CD4-positive, alpha-beta T cell (primary cell): ENCODE measurements at regions not wholly inside any gene's neighbourhood (a gene's known extent, or its start where the extent isn't known, plus 50 kb on each side); places are given as distances from the start of the nearest gene placed in this dataset.

ENCODE experiments used
- ATAC-seq: fragments of 200-7000 bp; cut with Tn5 transposase; one replicate; pipeline ENCODE4 v1.10.0; 2022; ENCODE audit warnings: mild to moderate bottlenecking; ENCODE audit not compliant: poor library complexity
- CTCF ChIA-PET: fragments of 350-600 bp; sonication (Branson Sonifier 250); formaldehyde crosslinking; loops from one replicate; lab custom pipeline; 2021; ENCODE audit warnings: antibody characterized with exemption, inconsistent platforms; lab: Charles Lee
- POLR2A ChIA-PET: fragments of 350-600 bp; sonication (Branson Sonifier 250); formaldehyde crosslinking; loops from one replicate; lab custom pipeline; 2021; ENCODE audit warnings: antibody characterized with exemption, inconsistent platforms; lab: Charles Lee
- DNase-seq, 14 experiments: peaks; one replicate each; pipeline ENCODE4 v3.0.0-alpha.2; 2013 to 2020; ENCODE audit warnings: mixed read lengths in 2 of 14
- H3K27ac ChIP-seq, 2 donors: one replicate each; pipeline versions ENCODE4 v1.5.1 to v1.7.0; 2013; ENCODE audit warnings: low read length in 2 of 2, low read depth in 1 of 2, mild to moderate bottlenecking in 1 of 2
- H3K27me3 ChIP-seq, 2 experiments: 1 replicate in 1 of 2; 2 replicates in 1 of 2; pipeline versions ENCODE4 v1.6.1 to v1.7.0; 2013; ENCODE audit warnings: low read length in 2 of 2, control low read depth in 1 of 2, mild to moderate bottlenecking in 1 of 2, moderate library complexity in 1 of 2; ENCODE audit not compliant: insufficient read depth in 2 of 2, control insufficient read depth in 1 of 2
- H3K36me3 ChIP-seq: one replicate; pipeline ENCODE4 v1.6.1; 2013; ENCODE audit warnings: low read length, control low read depth; ENCODE audit not compliant: insufficient read depth
- H3K4me1 ChIP-seq: one replicate; pipeline ENCODE4 v1.6.1; 2013; ENCODE audit warnings: low read length, control low read depth; ENCODE audit not compliant: insufficient read depth
- H3K4me3 ChIP-seq: one replicate; pipeline ENCODE4 v1.5.1; 2013; ENCODE audit warnings: mild to moderate bottlenecking, low read length, moderate library complexity
- H3K9me3 ChIP-seq, 2 experiments: 1 replicate in 1 of 2; 2 replicates in 1 of 2; pipeline versions ENCODE4 v1.6.1 to v1.7.0; 2013; ENCODE audit warnings: low read length in 2 of 2, mild to moderate bottlenecking in 2 of 2, control low read depth in 1 of 2, moderate library complexity in 1 of 2; ENCODE audit not compliant: control insufficient read depth in 1 of 2, insufficient read depth in 1 of 2
- H3K27ac Mint-ChIP-seq: one replicate; pipeline ENCODE4 v1.8.0; 2020; ENCODE audit warnings: mixed read lengths
- H3K27me3 Mint-ChIP-seq: one replicate; pipeline ENCODE4 v1.8.0; 2021; ENCODE audit warnings: mixed read lengths
- H3K36me3 Mint-ChIP-seq: one replicate; pipeline ENCODE4 v1.8.0; 2021; ENCODE audit warnings: low read depth, mixed read lengths
- H3K4me1 Mint-ChIP-seq: one replicate; pipeline ENCODE4 v1.8.0; 2021; ENCODE audit warnings: low read depth, mixed read lengths
- H3K4me3 Mint-ChIP-seq: one replicate; pipeline ENCODE4 v1.8.0; 2020; ENCODE audit warnings: mild to moderate bottlenecking, mixed read lengths
- H3K9me3 Mint-ChIP-seq: one replicate; pipeline ENCODE4 v1.8.0; 2020; ENCODE audit warnings: mixed read lengths
- intact Hi-C, 2 experiments: fragments of 100-400 bp; cut with DNase I in 1 of 2; cut with micrococcal nuclease in 1 of 2; formaldehyde crosslinking; loops; one replicate each; pipeline versions ENCODE4 v1.15.1 to v1.9.0; 2023 to 2025; cut with DNase I, micrococcal nuclease
- TF ChIP-seq, protein P1 (sequence below): fragments of 200-600 bp; IDR thresholded peaks from one replicate; pipeline ENCODE4 v1.8.0; 2022; ENCODE audit warnings: antibody characterized with exemption, mild to moderate bottlenecking

DNA sequence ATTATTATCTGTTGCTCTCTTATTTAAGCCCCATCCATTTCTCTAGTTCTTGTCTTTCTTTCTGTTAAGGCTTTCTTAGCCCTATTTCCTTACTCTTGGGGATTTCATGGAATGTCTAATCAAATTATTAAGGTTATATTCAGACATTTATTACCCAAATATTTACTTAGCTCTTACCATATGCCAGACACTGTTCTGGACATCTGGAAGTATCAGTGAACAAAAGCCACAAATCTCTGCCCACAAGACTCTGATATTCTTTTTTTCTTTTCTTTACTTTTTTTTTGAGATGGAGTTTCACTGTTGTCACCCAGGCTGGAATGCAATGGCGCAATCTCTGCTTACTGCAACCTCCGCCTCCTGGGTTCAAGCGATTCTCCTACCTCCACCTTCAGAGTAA is 74.3 kb upstream of the NBL1 start:
- no peaks in the 10 kb centered on the region for H3K4me1 Mint-ChIP-seq
- intact Hi-C loops = no loop called here
- H3K4me3 Mint-ChIP-seq = no peak overlapping the region
- H3K9me3 ChIP-seq = peaks cover 0 to 5% of the 10 kb centered on the region in 2 experiments
- H3K9me3 Mint-ChIP-seq = no peaks in the 10 kb centered on the region
- H3K4me1 ChIP-seq = no peaks in the 10 kb centered on the region
- H3K27me3 Mint-ChIP-seq = no peaks in the 10 kb centered on the region
- no peak for DNase-seq
- H3K27ac Mint-ChIP-seq = no peak overlapping the region
- ChIA-PET POLR2A (no interaction called here), CTCF (no interaction called here)
- TF ChIP-seq, protein P1, sequence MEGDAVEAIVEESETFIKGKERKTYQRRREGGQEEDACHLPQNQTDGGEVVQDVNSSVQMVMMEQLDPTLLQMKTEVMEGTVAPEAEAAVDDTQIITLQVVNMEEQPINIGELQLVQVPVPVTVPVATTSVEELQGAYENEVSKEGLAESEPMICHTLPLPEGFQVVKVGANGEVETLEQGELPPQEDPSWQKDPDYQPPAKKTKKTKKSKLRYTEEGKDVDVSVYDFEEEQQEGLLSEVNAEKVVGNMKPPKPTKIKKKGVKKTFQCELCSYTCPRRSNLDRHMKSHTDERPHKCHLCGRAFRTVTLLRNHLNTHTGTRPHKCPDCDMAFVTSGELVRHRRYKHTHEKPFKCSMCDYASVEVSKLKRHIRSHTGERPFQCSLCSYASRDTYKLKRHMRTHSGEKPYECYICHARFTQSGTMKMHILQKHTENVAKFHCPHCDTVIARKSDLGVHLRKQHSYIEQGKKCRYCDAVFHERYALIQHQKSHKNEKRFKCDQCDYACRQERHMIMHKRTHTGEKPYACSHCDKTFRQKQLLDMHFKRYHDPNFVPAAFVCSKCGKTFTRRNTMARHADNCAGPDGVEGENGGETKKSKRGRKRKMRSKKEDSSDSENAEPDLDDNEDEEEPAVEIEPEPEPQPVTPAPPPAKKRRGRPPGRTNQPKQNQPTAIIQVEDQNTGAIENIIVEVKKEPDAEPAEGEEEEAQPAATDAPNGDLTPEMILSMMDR = no peak
- no peak overlapping the region for H3K4me3 ChIP-seq
- H3K36me3 ChIP-seq = no peaks in the 10 kb centered on the region
- no peaks in the 10 kb centered on the region for H3K36me3 Mint-ChIP-seq
- H3K27ac ChIP-seq = no peak overlapping the region
- H3K27me3 ChIP-seq = no peaks in the 10 kb centered on the region
- ATAC-seq = no peak

DNA sequence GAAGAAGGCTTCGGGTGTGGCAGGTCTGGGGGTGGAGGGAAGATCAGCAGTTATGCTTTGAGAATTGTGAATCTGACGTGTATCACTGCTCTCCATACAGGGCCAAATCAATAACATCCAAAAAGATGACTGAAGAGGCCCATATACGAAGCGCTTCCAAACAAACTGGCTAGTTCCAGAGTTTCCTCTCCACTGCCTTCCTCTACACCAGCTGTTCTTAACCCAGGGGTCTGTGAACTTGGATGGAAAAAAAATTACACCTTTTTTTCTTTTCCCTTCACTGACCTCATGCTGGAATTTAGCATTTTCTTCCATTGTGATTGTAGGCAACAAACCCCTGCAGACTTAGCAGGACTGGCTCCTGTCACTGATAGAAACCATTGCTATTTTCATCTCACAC is 77.1 kb upstream of the NBL1 start:
- Histone ChIP-seq H3K27me3 (no peaks in the 10 kb centered on the region), H3K27ac (no peak overlapping the region), H3K4me1 (no peaks in the 10 kb centered on the region), H3K36me3 (no peaks in the 10 kb centered on the region), H3K4me3 (no peak overlapping the region), H3K9me3 (no peaks in the 10 kb centered on the region)
- TF ChIP-seq, protein P1 = no peak
- Mint-ChIP-seq H3K36me3 (no peaks in the 10 kb centered on the region), H3K4me1 (no peaks in the 10 kb centered on the region), H3K9me3 (no peaks in the 10 kb centered on the region), H3K4me3 (no peak overlapping the region), H3K27ac (no peak overlapping the region), H3K27me3 (no peaks in the 10 kb centered on the region)
- no peak for ATAC-seq
- no peak for DNase-seq
- intact Hi-C loops = no loop called here
- POLR2A ChIA-PET = interaction anchor here (0.7 kb wide), 1 partner anchor 1251 kb away, joined by 3 read pairs; no protein-coding TSS in a partner anchor
- CTCF ChIA-PET = interaction anchor here (1.8 kb wide), 1 partner anchor 15 kb away, joined by 7 read pairs; no protein-coding TSS in a partner anchor

DNA sequence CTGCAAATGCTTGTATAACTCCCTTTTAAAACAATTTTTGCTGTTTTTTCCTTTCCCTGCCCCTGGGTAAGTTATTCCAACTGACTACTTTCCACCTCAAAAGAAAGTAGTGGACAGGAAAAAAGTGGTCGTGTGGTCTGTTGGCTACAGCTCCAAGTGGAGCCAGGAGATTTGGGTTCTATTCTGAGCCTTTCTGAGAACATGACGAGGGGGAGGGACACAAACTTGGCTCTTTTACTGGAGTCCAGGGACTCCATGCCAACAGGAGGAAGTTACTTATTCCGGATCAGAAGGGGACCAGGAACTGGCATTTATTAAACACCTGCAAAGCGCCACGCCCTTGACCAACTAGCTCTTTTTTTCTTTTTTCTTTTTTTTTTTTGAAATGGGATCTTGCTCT is 79.0 kb upstream of the CAPZB start:
- CTCF ChIA-PET = no interaction called here

More for the DNA sequence above, 79.0 kb upstream of the CAPZB start:
- no peaks in the 10 kb centered on the region for H3K27me3 ChIP-seq
- H3K4me1 ChIP-seq = peaks cover 1% of the 10 kb centered on the region
- TF ChIP-seq, protein P1 = no peak
- Mint-ChIP-seq H3K27me3 (no peaks in the 10 kb centered on the region), H3K4me3 (no peak overlapping the region), H3K27ac (no peak overlapping the region), H3K36me3 (no peaks in the 10 kb centered on the region), H3K4me1 (no peaks in the 10 kb centered on the region), H3K9me3 (no peaks in the 10 kb centered on the region)
- DNase-seq = no peak
- no peaks in the 10 kb centered on the region for H3K36me3 ChIP-seq
- H3K4me3 ChIP-seq = no peak overlapping the region
- POLR2A ChIA-PET = interaction anchor here (0.8 kb wide), 1 partner anchor 32 kb away, joined by 4 read pairs; a partner anchor contains a TSS
- ATAC-seq = no peak
- no peak overlapping the region for H3K27ac ChIP-seq
- no peaks in the 10 kb centered on the region for H3K9me3 ChIP-seq
- intact Hi-C loops = no loop called here
